GM21447 (cell line): ENCODE measurements at regions not wholly inside any gene's neighbourhood (a gene's known extent, or its start where the extent isn't known, plus 50 kb on each side); places are given as distances from the start of the nearest gene placed in this dataset.
"Not testable (repeated sequence)": the region's sequence is repeated elsewhere in the genome, so short reads cannot be mapped to it uniquely, and the experiment has no call there.

ENCODE experiments used
- ATAC-seq: cut with Tn5 transposase; IDR thresholded peaks from one replicate; pipeline ENCODE4 v1.9.1; 2021; ENCODE audit not compliant: unreplicated experiment

GRCh38 chr2:14751581-14751980 is 119.1 kb downstream of the LRATD1 start:
- no peak for ATAC-seq

- no peak for ATAC-seq
Measured at GRCh38 chr2:14752295-14752694, 119.8 kb downstream of the LRATD1 start.

GRCh38 chr2:14756122-14756541 is 123.6 kb downstream of the LRATD1 start:
- ATAC-seq = no peak

GRCh38 chr2:14756981-14757657 is 124.6 kb downstream of the LRATD1 start:
- no peak for ATAC-seq

- no peak for ATAC-seq
Measured at GRCh38 chr2:14759082-14759481, 126.6 kb downstream of the LRATD1 start.

- no peak for ATAC-seq
Measured at GRCh38 chr2:14760169-14760568, 127.7 kb downstream of the LRATD1 start.

- ATAC-seq = no peak
Measured at GRCh38 chr2:14761118-14761517, 128.6 kb downstream of the LRATD1 start.

- no peak for ATAC-seq
Measured at GRCh38 chr2:14773696-14774095, 141.2 kb downstream of the LRATD1 start.

GRCh38 chr2:14774436-14774968 is 142.0 kb downstream of the LRATD1 start:
- no peak for ATAC-seq

GRCh38 chr2:14776216-14776615 is 143.7 kb downstream of the LRATD1 start:
- ATAC-seq = no peak

- ATAC-seq = no peak
Measured at GRCh38 chr2:14778015-14778414, 145.5 kb downstream of the LRATD1 start.

- no peak for ATAC-seq
Measured at GRCh38 chr2:14779252-14779651, 146.7 kb downstream of the LRATD1 start.

- ATAC-seq = no peak
Measured at GRCh38 chr2:14781142-14781541, 148.6 kb downstream of the LRATD1 start.

- not testable (repeated sequence) for ATAC-seq
Measured at GRCh38 chr2:14788814-14789213, 156.3 kb downstream of the LRATD1 start.

- no peak for ATAC-seq
Measured at GRCh38 chr2:14790041-14790640, 157.6 kb downstream of the LRATD1 start.

- no peak for ATAC-seq
Measured at GRCh38 chr2:14803994-14804393, 171.5 kb downstream of the LRATD1 start.

GRCh38 chr2:14804902-14805301 is 172.4 kb downstream of the LRATD1 start:
- ATAC-seq = no peak

- ATAC-seq = no peak
Measured at GRCh38 chr2:14806613-14807012, 174.1 kb downstream of the LRATD1 start.

- no peak for ATAC-seq
Measured at GRCh38 chr2:14815201-14815600, 182.7 kb downstream of the LRATD1 start.

GRCh38 chr2:14816069-14817060 is 183.8 kb downstream of the LRATD1 start:
- ATAC-seq = no peak

GRCh38 chr2:14817848-14818247 is 185.3 kb downstream of the LRATD1 start:
- no peak for ATAC-seq
